HG03520 (cell line): ENCODE measurements at regions not wholly inside any gene's neighbourhood (a gene's known extent, or its start where the extent isn't known, plus 50 kb on each side); places are given as distances from the start of the nearest gene placed in this dataset.

ENCODE experiments used
- ATAC-seq: cut with Tn5 transposase; IDR thresholded peaks from one replicate; pipeline ENCODE4 v1.9.1; 2021; ENCODE audit warnings: mild to moderate bottlenecking, moderate library complexity; ENCODE audit not compliant: unreplicated experiment

DNA sequence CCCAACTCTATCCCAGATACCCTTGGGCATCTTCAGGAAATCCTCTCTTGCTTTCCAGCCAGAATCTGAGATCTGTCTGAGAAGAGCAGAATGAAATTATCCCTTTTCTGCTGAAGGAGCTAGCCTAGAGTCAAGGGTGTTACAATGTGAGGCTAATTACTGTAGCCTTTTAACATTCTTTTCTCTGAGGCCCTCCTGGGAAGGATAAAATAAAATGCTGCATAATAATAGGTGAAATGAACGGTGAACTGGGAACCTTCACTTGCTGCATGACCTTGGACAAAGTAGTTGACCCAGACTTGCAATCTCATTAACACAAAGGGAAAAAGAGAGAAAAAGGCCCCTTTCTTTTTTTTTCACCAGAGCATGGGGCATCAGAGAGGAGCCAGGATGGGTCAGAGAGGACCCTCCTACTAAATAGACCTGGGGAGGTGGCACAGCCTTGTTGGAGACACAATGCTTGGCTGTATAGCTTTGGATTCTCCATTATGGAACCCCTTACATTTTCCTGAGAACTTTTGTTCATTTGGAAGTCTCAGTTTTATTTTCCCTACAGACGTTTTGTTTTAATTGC lies 137.0 kb upstream of the LIPC start:
- ATAC-seq = no peak

DNA sequence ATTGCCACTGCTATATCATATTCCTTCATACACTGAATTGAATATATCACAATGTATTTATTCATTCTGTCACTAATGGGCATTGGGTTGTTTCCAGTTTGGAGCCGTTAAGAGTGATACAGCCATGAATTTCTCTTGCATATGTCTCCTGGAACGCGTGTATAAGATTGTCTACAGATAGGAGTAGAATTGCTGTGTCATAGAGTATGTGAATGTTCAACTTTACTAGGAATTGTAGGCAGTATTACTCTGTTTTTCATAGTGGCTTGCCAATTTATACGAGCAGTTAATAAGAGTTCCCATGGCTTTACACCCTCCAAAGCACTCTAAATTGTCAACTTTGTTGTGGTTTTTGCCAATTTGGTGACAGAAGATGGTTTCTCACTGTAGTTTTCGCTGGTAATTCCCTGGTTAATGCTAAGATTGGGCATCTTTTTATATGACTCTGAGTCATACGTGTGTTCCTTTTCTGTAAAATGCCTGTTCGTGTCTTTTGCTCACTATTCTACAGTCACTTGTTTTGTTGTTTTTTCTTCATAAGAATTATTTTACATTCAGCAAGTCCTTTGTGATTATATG lies 136.1 kb upstream of the LIPC start:
- no peak for ATAC-seq

DNA sequence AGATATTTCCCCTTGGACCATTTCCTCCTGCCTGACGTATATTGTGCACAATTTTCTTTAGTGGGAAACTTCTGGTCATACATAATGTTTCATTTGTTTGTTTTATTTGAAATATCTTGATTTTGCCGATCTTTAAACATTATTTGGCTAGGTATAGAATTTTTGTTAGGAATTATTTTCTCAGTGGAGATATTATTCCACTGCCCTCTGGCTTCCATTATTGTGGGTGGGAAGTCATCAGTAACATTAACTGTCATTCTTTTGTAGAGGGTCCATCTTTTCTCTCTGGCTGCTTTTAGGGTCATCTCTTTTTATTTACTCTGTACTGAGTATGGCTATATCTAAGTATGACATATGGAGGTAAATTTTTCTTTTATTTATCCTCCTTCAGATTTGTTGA lies 135.5 kb upstream of the LIPC start:
- ATAC-seq = no peak

DNA sequence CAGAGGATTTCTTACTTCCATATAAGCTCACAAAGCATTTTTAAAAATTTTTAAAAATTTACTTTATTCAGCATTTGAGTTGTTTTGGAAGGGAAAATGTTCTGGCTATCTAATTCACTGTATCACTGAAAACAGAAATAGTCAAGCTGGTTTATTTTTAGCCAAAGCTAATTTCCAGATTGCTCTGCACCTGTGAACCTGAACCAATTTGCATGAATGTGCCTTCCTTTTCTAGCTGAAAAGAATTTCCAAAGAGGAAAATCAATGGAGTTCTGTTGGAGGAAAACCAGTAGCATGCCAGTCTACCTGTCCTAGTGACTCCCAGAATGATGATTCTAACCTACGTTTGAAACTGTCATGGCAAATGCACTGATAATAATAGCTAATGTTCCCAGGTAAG lies 134.2 kb upstream of the LIPC start:
- ATAC-seq = no peak

DNA sequence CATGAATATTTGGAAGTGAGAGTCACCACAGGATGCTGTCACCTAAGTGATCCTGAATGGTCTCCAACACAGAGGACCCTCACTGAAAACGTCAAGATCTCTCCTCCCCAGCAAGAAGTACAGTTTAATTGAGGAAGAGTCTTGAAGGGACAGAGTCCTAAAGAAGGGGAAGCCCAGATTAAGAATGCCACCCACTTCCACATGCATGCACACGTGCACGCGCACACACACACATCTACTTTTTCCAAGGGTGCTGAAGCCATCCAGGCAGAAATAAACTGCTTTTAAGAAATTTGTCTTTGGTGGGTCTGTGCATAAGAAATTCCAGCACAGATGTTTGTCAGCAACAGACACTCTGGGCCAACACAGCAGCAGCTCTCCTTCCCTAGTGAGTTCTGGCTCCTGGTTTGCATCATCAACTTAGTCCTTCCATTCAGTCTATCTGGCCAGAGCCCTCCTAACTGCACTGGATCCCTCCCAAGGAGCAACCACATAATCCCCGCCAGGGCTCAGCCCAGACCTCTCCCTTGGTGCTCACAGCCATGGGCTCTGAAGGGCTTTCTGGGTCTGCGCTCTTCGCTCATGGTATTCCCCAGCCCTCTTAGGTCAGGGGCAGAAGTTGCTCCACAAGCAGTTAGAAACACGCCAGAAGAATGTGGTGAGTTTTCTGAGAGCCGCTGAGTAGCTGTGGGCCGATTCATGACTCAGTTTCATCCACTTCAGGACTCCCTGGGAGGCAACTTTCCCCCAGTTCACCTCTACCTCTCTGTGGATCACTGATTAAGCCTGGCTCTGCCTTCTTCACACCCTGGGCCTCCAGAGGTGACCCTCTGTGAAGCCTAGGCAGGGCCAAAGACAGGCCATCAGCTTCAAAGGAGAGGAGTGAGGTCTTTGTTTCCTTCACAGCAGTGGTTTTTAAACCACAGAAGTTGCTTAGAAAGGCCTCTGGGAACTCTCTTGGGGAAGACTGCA lies 132.6 kb upstream of the LIPC start:
- ATAC-seq = no peak

DNA sequence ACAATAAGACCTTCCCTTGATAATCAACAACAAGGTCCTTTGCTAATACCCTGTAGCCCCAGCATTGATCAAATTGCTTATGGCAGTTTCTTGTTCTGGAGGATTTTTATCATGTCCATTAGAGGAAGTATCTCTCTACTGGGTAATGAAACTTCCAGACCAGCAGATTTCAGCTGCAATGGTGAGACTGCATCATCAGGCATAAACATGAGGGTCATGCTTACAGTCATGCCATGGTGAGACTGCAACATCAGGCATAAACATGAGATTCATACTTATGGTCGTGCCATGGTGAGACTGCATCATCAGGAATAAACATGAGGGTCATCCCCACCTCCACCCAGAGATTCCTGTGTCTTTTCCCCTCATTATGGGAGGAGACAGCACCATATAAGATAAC lies 129.0 kb upstream of the LIPC start:
- no peak for ATAC-seq

DNA sequence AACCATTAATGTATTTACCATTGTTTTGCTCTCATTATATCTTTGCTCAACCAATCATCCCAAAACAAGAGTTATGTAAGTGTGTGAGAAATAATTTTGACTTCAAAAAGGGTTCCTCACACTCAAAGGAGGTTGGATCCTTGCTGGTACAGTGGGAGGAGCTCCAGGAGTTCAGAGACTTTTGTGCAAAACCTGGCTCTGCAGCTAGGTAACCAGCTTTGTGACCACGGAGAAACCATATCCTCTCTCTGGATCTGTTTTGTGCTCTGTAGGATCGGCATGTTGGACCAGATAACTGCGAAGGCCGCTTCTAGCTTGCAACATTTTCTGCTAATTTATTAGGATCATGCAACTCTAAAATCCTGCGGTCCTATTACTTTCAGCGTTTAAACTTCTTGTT lies 128.6 kb upstream of the LIPC start:
- ATAC-seq = no peak

DNA sequence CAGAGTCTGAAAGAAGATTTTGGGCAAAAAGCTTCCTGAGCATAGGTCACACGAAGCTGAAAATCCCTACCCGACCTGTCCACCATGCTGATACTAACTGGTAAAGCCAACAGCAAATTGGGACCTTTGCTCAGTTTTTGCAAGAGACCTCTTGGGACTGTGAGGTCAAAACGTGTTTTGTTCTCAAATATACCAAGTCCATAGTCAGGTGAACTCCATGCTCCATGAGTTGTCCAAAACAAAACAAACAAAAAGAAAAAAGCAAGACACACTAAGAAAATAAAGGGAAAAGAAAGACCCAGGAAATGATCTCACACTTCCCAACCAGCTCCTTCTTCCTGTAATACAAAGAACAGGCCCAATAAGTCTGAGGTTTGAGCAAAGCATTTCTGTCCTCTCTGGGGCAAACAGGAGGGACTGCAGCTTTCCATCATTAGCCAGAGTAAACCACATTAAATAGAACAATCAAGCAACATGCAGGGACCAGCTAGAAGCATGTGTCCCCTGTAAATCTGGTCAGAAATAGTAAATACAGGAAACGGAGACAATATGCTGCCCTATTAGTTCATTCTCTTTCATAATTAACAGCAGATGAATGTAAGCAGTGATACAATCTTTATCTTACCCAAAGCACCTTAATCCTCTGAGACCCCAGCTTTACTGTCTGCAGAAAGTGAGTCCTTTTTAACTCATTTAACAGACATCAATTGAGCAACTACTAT lies 125.0 kb upstream of the LIPC start:
- no peak for ATAC-seq

DNA sequence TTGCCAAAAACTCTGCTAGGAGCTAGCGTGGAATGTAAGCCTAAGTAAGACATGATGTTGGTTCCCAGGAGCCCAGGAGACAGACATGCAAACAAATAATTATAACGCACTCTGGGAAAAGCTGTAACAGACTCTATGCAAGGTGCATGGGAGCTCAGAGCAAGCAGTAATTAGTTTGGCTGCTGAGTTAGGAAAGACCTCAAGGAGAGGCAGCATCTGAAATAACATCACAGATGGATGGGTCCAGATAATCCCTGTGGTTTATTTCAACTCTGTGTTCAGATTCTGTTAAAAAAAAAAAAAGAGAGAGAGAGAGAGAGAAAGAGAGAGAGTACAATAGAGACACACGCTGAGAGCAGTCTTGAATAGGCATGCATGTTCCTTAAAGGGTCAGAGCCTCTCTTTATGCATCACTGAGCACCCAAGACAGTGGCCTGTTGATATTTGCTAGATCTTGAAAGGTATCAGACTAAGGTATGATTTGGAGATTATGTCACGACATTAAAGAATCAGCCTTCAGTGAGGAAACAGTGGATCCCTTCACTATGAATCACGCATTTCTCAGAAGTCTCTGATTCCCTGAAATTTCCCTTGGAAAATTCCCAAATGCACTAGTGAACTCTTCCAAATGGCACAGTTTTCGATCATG lies 124.4 kb upstream of the LIPC start:
- no peak for ATAC-seq

DNA sequence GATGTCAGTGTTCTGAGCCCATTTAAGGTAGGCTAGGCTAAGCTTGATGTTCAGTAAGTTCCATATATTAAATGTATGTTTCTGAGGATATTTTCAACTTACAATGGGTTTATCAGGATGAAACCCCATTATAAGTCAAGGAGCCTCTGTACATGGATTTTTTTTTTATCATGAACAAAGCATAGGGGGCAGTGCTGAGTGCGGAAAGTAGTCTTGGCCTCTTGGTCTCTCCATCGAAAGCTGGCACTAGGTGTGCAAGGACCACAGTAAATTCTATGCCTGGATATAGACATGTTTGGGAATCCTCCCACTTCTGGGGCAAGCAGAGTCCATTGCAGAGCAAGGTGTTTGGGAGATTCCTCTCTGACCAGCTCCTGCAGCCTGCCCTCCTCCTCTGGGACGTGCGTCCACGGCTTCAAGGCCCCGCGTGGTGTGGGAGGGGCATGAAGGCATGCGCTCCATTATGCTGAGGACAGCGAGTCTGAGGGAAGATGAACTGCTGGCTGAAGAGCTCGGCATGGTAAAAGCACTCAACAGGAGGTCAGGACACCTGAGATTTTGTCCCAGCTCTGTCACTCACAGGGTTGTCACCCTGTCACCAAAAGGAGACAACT lies 122.9 kb upstream of the LIPC start:
- ATAC-seq = no peak

DNA sequence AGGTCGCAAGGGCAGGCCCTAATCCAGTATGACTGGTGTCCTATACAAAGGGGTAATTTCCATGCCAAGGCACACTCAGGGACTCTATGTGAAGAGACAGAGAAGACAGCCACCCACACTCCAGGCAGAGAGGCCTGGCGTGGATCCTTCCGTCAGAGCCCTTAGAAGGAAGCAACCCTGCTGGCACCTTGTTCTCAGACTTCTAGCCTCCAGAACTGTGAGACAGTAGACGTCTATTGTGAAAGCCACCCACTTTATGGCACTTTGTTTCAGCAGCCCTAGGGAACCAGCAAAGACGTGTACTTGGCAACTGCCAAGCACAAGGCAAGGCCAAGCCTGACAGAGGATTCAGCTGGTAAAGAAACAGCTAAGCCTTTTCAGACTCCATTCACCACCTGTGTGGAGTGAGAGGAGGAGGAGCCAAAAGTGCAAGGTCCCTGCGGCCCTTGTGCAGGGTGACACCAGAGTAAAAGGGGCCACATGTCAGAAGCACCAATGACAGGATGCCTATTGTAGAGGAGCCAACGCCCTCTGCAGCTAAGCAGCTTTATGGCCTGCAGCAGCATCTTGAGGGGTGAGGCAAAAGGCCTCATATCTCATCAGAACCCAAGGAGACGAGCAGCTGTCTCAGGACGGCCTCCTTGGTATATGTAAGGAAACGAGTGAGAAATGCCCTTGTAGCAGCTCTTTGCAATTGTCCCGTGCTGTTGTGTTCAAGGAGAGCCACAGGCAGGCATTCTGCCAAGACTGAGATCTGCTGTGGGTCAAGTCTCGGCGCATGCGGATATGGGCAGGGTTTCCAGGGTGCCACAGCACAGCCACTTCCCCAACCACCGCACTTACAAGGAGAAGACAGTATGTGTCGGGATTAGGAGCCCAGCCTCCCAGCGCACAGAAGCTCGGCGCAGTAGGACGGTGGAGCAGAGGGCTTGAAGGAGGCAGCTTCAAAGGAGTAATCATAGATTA lies 121.5 kb upstream of the LIPC start:
- no peak for ATAC-seq

DNA sequence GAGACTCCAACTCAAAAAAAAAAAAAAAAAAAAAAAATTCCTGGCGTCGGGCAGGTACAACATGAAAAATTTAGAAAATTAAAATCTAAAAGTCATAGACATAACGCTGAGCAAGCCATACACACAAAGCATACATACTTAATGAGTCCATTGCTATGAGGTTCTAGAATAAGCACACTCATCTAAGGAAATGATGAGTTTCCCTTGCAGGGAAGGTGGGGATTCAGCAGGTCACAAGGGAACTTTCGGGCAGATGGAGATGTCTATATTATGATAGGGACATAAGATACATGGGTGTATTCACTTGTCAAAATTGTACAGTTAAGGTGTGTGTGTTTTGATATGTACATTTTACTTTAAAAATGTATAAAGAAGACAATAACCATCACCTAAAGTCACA lies 120.2 kb upstream of the LIPC start:
- no peak for ATAC-seq

DNA sequence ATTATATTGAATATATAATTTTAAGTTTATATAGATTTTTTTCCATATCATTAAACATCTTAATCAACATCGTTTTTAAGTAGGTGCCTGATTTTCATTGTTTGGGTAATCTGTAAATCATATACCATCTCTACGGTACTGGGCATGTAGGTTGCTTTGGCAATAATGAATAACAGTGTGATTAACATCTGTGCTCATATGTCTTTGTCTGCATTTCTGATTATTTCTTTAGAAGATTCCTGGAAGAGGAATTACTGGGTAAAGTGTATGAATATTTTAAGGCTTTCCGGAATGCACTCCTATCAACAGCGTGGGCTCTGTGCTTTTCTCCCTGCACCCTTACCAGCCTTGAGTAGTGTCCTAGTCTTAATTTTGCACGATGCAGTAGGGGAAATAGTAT lies 119.8 kb upstream of the LIPC start:
- ATAC-seq = no peak

DNA sequence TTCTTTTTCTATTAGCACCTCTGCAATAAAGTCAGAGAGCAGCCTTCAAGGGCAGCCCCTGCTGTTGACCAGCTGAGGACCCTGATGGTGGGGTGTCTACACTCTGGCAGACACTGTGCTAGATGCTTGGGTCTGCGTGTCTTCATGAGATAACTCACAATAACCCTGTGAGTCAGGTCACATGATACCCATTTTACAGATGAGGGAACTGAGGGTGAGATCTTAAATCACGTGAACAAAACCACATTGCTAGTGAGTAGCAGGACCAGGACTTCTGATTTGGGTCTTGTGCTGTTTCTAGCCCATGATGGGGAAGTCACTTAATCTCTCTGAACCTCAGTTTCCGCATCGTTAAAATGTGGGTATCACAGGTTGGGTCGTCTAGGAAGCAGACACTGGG lies 118.5 kb upstream of the LIPC start:
- ATAC-seq = no peak

DNA sequence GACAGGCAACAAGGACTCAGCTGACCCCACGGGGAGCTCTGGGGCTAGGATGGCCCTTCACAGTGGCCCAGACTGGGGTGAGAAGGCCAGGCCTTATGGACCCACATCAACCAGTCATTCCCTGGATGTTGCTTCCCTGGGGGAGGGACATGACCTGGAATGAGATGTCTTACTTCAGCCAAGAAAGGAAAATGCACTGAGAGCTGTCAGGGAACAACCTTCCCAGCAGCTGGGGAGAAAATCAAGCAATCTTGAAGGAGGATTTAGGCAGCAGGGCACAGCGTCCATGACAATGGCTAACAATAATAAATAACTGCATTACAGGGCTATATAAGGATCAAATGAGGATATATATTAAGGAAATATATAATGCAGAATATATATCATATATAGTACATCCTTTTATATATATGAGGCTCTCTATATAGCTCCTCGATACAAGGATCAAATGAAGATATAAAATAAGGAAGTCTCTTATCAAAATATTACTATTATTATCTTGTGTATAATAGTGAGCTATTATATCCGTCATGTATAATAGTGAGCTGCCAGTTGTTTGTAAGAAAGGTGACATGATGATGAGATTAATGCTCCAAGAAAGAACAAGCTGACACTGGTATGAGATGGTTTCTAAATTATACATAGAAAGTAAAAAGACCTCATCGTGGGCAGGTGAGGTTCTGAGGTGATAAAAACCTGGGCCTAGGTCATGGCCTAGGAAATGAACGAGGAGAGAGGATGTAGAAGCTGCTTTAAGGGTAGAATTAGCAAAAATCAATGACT lies 117.8 kb upstream of the LIPC start:
- no peak for ATAC-seq

DNA sequence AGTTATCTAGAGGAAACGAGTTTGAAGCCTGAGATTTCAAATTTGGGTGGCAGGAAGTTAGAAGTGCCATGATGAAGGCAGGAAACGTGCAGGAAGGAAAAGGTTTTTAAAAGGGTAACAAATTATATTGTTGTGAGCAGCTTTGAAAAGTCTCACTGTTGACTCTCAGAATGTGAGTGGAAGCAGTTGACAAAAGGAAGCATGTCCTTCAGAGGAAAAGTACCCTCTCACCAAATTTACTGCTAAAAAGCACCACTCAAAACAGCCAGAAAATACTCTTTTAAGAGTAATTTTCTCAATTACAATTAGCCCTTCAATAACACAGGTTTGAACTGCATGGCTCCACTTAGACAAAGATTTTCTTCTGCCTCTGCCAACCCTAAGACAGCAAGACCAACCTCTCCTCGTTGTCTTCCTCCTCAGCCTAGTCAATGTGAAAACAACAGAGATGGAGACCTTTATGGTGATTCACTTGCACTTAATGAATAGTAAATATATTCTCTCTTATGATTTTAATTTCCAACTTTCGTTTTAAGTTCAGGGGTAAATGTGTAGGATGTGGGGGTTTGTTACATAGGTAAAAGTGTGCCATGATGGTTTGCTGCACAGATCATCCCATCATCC lies 117.1 kb upstream of the LIPC start:
- ATAC-seq = no peak

DNA sequence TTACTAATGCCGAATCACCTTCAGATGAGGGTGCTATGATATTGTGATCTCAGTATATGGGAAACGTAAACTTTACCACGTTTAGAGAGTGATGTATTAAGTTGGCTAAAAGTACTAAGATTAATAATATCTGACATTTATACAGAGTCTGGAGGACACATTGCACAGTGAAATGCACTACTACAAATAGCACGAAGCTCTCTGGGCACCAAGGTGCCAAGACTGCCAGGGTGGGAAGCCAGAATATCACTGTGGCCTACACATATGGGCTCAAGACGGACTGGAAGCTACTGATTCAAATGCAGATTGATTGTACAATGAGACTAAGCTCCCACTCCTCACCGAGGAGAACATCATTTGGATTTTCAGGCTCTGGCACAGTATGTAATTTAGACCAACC lies 113.3 kb upstream of the LIPC start:
- ATAC-seq = no peak

DNA sequence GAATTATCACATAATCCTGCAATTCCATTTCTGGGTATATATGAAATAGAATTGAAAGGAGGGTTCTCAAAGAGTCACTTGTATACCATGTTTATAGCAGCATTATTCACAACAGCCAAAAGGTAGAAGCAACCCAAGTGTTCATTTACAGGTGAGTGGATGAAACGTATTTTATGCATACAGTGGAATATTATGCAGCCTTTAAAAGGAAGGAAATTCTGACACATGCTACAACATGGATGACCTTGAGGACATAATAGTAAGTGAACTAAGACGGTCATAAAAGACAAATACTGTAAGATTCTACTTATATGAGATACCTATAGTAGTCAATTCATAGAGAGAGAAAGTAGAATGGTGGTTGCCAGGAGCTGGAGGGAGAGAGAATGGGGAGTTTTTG lies 110.8 kb upstream of the LIPC start:
- no peak for ATAC-seq
